GM12891 (cell line): ENCODE measurements at regions not wholly inside any gene's neighbourhood (a gene's known extent, or its start where the extent isn't known, plus 50 kb on each side); places are given as distances from the start of the nearest gene placed in this dataset.

ENCODE experiments used
- DNase-seq: peaks from one replicate; pipeline ENCODE4 v3.0.0; 2011; ENCODE audit warnings: low spot score; ENCODE audit not compliant: insufficient read length
- FAIRE-seq: peaks from 2 replicates; lab custom pipeline; 2011; peaks lifted over from hg19 to GRCh38; lab: Jason Lieb, UNC
- PAX5 ChIP-seq: IDR thresholded peaks from 2 replicates; pipeline ENCODE4 v1.6.1; 2011; ENCODE audit warnings: low read length, moderate library complexity, mild to moderate bottlenecking; ENCODE audit not compliant: insufficient read depth, severe bottlenecking
- POLR2A ChIP-seq: IDR thresholded peaks from 2 replicates; pipeline ENCODE4 v1.6.1; 2011; ENCODE audit warnings: low read depth, low read length, control low read depth
- POLR2AphosphoS5 ChIP-seq: IDR thresholded peaks from 2 replicates; pipeline ENCODE4 v1.6.1; 2011; ENCODE audit warnings: low read depth, low read length, control low read depth
- POU2F2 ChIP-seq: IDR thresholded peaks from 2 replicates; pipeline ENCODE4 v1.6.1; 2011; ENCODE audit warnings: low read depth, mild to moderate bottlenecking, control low read depth, low read length, moderate library complexity
- SPI1 ChIP-seq: IDR thresholded peaks from 2 replicates; pipeline ENCODE4 v1.6.1; 2011; ENCODE audit warnings: low read depth, low read length, control low read depth
- TAF1 ChIP-seq: IDR thresholded peaks from 2 replicates; pipeline ENCODE4 v1.6.1; 2011; ENCODE audit warnings: low read depth, low read length, control low read depth

- DNase-seq (no peak), FAIRE-seq (no peak)
- TF ChIP-seq SPI1 (no peak), PAX5 (no peak), TAF1 (no peak), POU2F2 (no peak), POLR2AphosphoS5 (no peak), POLR2A (no peak)
Observed at GRCh38 chr20:57082357-57082945, 184.0 kb downstream of the BMP7 start.

GRCh38 chr20:57083072-57083471 is 183.4 kb downstream of the BMP7 start:
- FAIRE-seq: peak; percentile 62
- no peak for TF ChIP-seq SPI1
- no peak for TF ChIP-seq PAX5
- no peak for TF ChIP-seq POLR2AphosphoS5
- TF ChIP-seq TAF1: no peak
- TF ChIP-seq POLR2A: no peak
- TF ChIP-seq POU2F2: no peak
- no peak for DNase-seq

- DNase-seq: no peak
- no peak for FAIRE-seq
- no peak for TF ChIP-seq PAX5
- no peak for TF ChIP-seq POLR2A
- no peak for TF ChIP-seq TAF1
- TF ChIP-seq POLR2AphosphoS5: no peak
- TF ChIP-seq SPI1: no peak
- TF ChIP-seq POU2F2: no peak
Observed at GRCh38 chr20:57086066-57086465, 180.4 kb downstream of the BMP7 start.

- FAIRE-seq (no peak), DNase-seq (no peak)
Observed at GRCh38 chr20:57087102-57087501, 179.3 kb downstream of the BMP7 start.

GRCh38 chr20:57087705-57088104 is 178.7 kb downstream of the BMP7 start:
- FAIRE-seq: no peak
- TF ChIP-seq TAF1: no peak
- no peak for DNase-seq

More at GRCh38 chr20:57087102-57087501, 179.3 kb downstream of the BMP7 start:
- TF ChIP-seq SPI1: no peak
- no peak for TF ChIP-seq POLR2AphosphoS5
- no peak for TF ChIP-seq TAF1
- no peak for TF ChIP-seq POU2F2
- TF ChIP-seq POLR2A: no peak
- TF ChIP-seq PAX5: no peak

GRCh38 chr20:57088436-57088835 is 178.0 kb downstream of the BMP7 start:
- TF ChIP-seq POU2F2: no peak
- TF ChIP-seq SPI1: no peak
- no peak for TF ChIP-seq PAX5
- TF ChIP-seq POLR2A: no peak
- TF ChIP-seq POLR2AphosphoS5: no peak
- no peak for TF ChIP-seq TAF1
- no peak for FAIRE-seq
- no peak for DNase-seq

GRCh38 chr20:57089699-57090144 is 176.7 kb downstream of the BMP7 start:
- FAIRE-seq: no peak
- DNase-seq: peak; percentile 86
- TF ChIP-seq POLR2AphosphoS5 (no peak), SPI1 (no peak), PAX5 (no peak), POLR2A (no peak), POU2F2 (no peak), TAF1 (no peak)

- DNase-seq (no peak), FAIRE-seq (no peak)
- TF ChIP-seq POLR2AphosphoS5: no peak
- no peak for TF ChIP-seq SPI1
- TF ChIP-seq POU2F2: no peak
- TF ChIP-seq PAX5: no peak
- TF ChIP-seq POLR2A: no peak
- TF ChIP-seq TAF1: no peak
Observed at GRCh38 chr20:57090590-57091560, 175.6 kb downstream of the BMP7 start.

- FAIRE-seq: no peak
- DNase-seq: no peak
- no peak for TF ChIP-seq SPI1
- no peak for TF ChIP-seq POLR2AphosphoS5
- no peak for TF ChIP-seq TAF1
- TF ChIP-seq POLR2A: no peak
- no peak for TF ChIP-seq PAX5
Observed at GRCh38 chr20:57091748-57092111, 174.7 kb downstream of the BMP7 start.
